Epithelial cell of proximal tubule (primary cell): ENCODE measurements at regions not wholly inside any gene's neighbourhood (a gene's known extent, or its start where the extent isn't known, plus 50 kb on each side); places are given as distances from the start of the nearest gene placed in this dataset.
"Not testable (repeated sequence)": the region's sequence is repeated elsewhere in the genome, so short reads cannot be mapped to it uniquely, and the experiment has no call there.

Source experiments
- DNase-seq: peaks from one replicate; pipeline ENCODE4 v3.0.0-alpha.2; 2011; ENCODE audit warnings: low read depth
- H3K4me3 ChIP-seq: 2 replicates; pipeline ENCODE4 v1.5.1; 2011; ENCODE audit warnings: low read depth, mild to moderate bottlenecking, low read length
- TF ChIP-seq, protein P1 (sequence below): conservative IDR thresholded peaks from 2 replicates; pipeline ENCODE4 v1.5.1; 2012; ENCODE audit warnings: low read depth, mild to moderate bottlenecking, low read length

DNA sequence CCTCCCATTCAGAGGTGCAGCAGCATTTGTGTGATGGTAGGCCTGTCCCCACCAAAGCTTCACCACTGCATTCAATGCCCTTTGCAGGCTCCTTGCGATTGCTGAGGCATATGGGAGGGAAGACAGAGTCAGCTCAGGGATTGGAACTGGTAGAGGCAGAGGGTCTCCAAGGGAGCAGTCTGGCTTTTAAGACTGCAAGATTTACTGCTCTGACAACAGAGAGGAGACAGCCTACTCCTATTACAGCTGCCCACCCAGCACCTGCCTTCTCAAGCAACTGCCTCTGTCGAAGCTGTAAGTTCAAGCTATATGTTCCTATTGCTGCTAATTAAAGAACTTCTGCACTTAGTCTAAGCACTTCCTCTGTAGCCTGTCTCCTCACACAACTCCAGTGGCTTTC is 481.8 kb downstream of the FGF13 start:
- TF ChIP-seq, protein P1, sequence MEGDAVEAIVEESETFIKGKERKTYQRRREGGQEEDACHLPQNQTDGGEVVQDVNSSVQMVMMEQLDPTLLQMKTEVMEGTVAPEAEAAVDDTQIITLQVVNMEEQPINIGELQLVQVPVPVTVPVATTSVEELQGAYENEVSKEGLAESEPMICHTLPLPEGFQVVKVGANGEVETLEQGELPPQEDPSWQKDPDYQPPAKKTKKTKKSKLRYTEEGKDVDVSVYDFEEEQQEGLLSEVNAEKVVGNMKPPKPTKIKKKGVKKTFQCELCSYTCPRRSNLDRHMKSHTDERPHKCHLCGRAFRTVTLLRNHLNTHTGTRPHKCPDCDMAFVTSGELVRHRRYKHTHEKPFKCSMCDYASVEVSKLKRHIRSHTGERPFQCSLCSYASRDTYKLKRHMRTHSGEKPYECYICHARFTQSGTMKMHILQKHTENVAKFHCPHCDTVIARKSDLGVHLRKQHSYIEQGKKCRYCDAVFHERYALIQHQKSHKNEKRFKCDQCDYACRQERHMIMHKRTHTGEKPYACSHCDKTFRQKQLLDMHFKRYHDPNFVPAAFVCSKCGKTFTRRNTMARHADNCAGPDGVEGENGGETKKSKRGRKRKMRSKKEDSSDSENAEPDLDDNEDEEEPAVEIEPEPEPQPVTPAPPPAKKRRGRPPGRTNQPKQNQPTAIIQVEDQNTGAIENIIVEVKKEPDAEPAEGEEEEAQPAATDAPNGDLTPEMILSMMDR, result no peak
- DNase-seq, result no peak
- H3K4me3 ChIP-seq, result no peak overlapping the region

DNA sequence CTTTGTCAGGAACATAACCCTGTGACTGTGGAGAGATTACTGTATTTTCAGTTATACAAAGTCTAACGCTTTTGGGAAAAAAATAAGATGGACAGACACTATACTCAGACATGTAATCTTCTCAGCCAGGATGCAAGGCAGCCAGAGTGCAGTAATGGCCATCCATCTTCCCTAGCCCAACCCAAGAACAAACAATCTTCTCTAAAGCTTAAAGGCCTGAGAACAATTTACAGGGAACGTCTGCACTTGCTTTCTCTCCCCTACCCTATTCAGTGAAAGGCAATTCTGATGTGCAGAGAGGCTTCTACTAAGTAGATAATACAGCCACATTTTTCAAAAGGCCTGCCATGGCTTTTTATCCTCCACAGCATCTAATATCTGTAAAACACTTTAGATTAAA is 471.3 kb downstream of the FGF13 start:
- TF ChIP-seq, protein P1, result no peak
- no peak overlapping the region for H3K4me3 ChIP-seq
- DNase-seq, result no peak

DNA sequence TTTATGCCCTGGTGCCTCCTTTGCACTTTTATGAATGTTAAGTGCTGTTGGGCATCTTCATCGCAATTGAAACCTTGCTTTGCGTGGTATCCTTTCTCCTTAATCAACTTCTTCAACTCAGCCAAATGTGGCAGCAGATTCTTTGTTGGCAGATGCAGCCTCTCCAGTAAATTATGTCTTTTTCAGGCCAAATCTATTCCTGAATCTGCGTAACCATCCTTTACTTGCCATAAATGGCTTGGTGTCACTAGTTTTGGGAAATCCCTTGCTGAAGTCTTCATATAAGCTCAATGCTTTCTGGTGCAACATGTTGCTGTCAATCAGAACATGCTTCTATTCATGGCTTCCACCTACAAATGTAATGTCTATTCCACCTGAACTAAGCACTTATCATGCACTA is 457.5 kb downstream of the FGF13 start:
- TF ChIP-seq, protein P1, result no peak
- H3K4me3 ChIP-seq, result no peak overlapping the region
- DNase-seq, result no peak

DNA sequence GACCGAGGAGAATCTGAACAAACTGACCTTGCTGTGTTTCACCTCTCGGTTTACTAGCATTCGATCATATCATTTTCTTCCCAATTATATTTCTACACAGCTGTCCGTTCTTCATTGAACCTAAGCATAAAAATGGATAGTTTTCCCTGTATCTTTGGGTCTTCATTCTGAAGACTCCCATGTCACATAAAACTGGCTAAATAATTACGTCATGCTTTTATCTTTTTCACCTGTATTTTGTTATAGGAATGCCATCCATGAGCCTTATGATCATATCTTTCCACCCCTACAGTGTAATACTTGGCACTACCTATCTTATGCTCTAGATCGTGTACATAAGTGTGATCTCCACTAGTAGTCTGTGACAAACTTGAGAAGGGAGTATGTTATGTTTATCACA is 456.1 kb downstream of the FGF13 start:
- DNase-seq, result no peak
- H3K4me3 ChIP-seq, result no peak overlapping the region
- TF ChIP-seq, protein P1, result no peak

DNA sequence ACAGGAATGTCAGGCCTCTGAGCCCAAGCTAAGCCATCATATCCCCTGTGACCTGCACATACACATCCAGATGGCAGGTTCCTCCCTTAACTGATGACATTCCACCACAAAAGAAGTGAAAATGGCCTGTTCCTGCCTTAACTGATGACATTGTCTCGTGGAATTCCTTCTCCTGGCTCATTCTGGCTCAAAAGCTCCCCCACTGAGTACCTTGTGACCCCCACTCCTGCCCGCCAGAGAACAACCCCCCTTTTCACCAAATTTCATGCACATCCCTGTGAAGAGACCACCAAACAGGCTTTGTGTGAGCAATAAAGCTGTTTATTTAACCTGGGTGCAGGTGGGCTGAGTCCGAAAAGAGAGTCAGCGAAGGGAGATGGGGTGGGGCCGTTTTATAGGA is 447.4 kb downstream of the FGF13 start:
- H3K4me3 ChIP-seq, DNase-seq: not testable (repeated sequence)

DNA sequence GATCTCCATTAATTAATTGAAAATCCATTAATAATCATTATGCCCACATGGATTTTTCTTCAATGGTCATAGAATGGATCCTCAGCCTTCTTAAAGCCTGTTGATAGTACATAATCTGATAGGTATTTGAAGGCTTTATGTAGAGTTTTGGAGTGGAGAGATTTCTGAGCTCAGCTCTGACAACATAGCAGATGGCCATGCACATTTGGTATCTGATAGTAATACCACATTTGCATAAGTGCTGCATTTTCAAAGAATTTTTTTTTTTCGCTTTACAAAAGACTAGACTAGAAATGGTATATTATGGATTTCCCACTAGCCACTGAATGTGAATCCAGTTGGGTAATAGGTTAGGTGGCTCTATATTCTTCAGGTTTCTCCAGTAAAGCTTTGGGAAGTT is 440.6 kb downstream of the FGF13 start:
- TF ChIP-seq, protein P1, result no peak
- DNase-seq, result no peak
- H3K4me3 ChIP-seq, result no peak overlapping the region

DNA sequence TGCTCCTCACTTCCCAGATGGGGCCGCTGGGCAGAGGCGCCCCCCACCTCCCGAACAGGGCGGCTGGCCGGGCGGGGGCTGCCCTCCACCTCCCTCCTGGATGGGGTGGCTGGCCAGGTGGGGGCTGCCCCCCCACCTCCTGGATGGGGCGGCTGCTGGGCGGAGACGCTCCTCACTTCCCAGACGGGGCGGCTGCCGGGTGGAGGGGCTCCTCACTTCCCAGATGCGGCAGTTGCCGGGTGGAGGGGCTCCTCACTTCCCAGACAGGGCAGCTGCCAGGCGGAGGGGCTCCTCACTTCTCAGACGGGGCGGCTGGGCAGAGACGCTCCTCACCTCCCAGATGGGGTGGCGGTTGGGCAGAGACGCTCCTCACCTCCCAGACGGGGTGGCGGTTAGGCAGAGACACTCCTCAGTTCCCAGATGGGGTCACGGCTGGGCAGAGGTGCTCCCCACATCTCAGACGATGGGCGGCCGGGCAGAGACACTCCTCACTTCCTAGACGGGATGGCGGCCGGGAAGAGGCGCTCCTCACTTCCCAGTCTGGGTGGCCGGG is 428.8 kb downstream of the FGF13 start:
- not testable (repeated sequence) for H3K4me3 ChIP-seq, DNase-seq

DNA sequence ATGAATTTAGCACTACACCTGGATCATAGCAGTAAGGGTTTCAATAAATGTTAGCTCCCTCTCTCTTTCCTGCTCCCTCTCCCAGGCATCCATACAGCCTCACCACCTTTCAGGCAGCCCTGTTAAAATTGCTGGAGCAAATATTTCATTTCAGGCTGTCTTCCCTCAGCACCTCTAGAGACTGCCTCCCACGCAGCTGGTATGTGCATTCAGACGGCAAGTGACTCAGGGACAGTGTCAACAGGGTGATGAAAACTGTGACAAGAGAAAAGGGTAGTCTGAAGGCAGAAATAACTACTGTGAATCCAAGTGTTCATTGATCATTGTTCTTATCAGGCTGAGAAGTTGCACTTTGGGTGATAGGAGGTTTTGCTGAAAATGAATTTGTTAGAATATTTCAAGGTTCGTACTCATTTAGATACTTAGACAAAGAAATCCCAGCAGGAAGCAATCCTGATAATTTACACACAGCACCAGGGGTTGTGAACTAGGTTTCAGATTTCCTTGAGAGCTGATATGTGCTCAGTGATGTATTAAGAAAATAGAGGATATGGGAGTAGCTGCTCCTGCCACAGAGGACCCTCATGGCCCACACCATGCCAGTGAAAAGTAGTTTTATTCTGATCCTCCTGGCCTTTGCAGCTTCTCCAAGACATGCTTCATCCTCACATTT is 424.2 kb downstream of the FGF13 start:
- DNase-seq, result no peak
- H3K4me3 ChIP-seq, result no peak overlapping the region
- TF ChIP-seq, protein P1, result no peak
